GM12864 (cell line): ENCODE measurements at regions not wholly inside any gene's neighbourhood (a gene's known extent, or its start where the extent isn't known, plus 50 kb on each side); places are given as distances from the start of the nearest gene placed in this dataset.
"Not testable (repeated sequence)": the region's sequence is repeated elsewhere in the genome, so short reads cannot be mapped to it uniquely, and the experiment has no call there.

Experiments used
- DNase-seq: peaks from one replicate; pipeline ENCODE4 v3.0.0-alpha.2; 2011; ENCODE audit warnings: low read depth
- H3K4me3 ChIP-seq: 2 replicates; pipeline ENCODE4 v1.5.1; 2011; ENCODE audit warnings: mild to moderate bottlenecking, low read depth, low read length, control low read depth

- peak overlapping the region; percentile 73 for H3K4me3 ChIP-seq
- DNase-seq = not testable (repeated sequence)
Measured at GRCh38 chr2:87075054-87075790, 53.6 kb upstream of the PLGLB1 start.

GRCh38 chr2:87075791-87076252 is 54.2 kb upstream of the PLGLB1 start:
- H3K4me3 ChIP-seq = peak overlapping the region; percentile 73
- not testable (repeated sequence) for DNase-seq

- peak overlapping the region; percentile 73 for H3K4me3 ChIP-seq
- peak; percentile 69 for DNase-seq
Measured at GRCh38 chr2:87076253-87077123, 54.8 kb upstream of the PLGLB1 start.

- peak overlapping the region; percentile 64 for H3K4me3 ChIP-seq
- not testable (repeated sequence) for DNase-seq
Measured at GRCh38 chr2:87077124-87077446, 55.4 kb upstream of the PLGLB1 start.

- H3K4me3 ChIP-seq, DNase-seq: not testable (repeated sequence)
Measured at GRCh38 chr2:87081727-87082126, 60.1 kb upstream of the PLGLB1 start.

- not testable (repeated sequence) for H3K4me3 ChIP-seq, DNase-seq
Measured at GRCh38 chr2:87088079-87088478, 66.4 kb upstream of the PLGLB1 start.

GRCh38 chr2:87089401-87089800 is 67.8 kb upstream of the PLGLB1 start:
- DNase-seq, H3K4me3 ChIP-seq: not testable (repeated sequence)

- DNase-seq, H3K4me3 ChIP-seq: not testable (repeated sequence)
Measured at GRCh38 chr2:87093252-87093651, 71.6 kb upstream of the PLGLB1 start.

- H3K4me3 ChIP-seq, DNase-seq: not testable (repeated sequence)
Measured at GRCh38 chr2:87093937-87094529, 72.4 kb upstream of the PLGLB1 start.

- not testable (repeated sequence) for H3K4me3 ChIP-seq, DNase-seq
Measured at GRCh38 chr2:87095804-87096203, 74.2 kb upstream of the PLGLB1 start.

GRCh38 chr2:87128761-87129553 is 107.3 kb upstream of the PLGLB1 start:
- DNase-seq, H3K4me3 ChIP-seq: not testable (repeated sequence)

GRCh38 chr2:87132577-87132976 is 110.9 kb upstream of the PLGLB1 start:
- H3K4me3 ChIP-seq, DNase-seq: not testable (repeated sequence)

- H3K4me3 ChIP-seq, DNase-seq: not testable (repeated sequence)
Measured at GRCh38 chr2:87151835-87152493, 130.3 kb upstream of the PLGLB1 start.

- DNase-seq, H3K4me3 ChIP-seq: not testable (repeated sequence)
Measured at GRCh38 chr2:87174454-87174853, 152.8 kb upstream of the PLGLB1 start.

- not testable (repeated sequence) for DNase-seq
Measured at GRCh38 chr2:87183373-87183772, 161.7 kb upstream of the PLGLB1 start.

GRCh38 chr2:87184260-87184659 is 162.6 kb upstream of the PLGLB1 start:
- DNase-seq, H3K4me3 ChIP-seq: not testable (repeated sequence)

More at GRCh38 chr2:87183373-87183772, 161.7 kb upstream of the PLGLB1 start:
- not testable (repeated sequence) for H3K4me3 ChIP-seq

- not testable (repeated sequence) for DNase-seq, H3K4me3 ChIP-seq
Measured at GRCh38 chr2:87189214-87189613, 167.6 kb upstream of the PLGLB1 start.

GRCh38 chr2:87193336-87193735 is 171.7 kb upstream of the PLGLB1 start:
- not testable (repeated sequence) for H3K4me3 ChIP-seq

More at GRCh38 chr2:87193336-87193735, 171.7 kb upstream of the PLGLB1 start:
- not testable (repeated sequence) for DNase-seq
